NCI-H146 treated with DMSO at 0.1 percent for 48 hours (cell line): ENCODE measurements at regions not wholly inside any gene's neighbourhood (a gene's known extent, or its start where the extent isn't known, plus 50 kb on each side); places are given as distances from the start of the nearest gene placed in this dataset.

Experiments used
- DNase-seq: peaks from one replicate; lab custom pipeline; 2025; ENCODE audit not compliant: unreplicated experiment; lab: John Stamatoyannopoulos, UW

- peak; percentile 48 for DNase-seq
Observed at GRCh38 chr1:213374369-213374768, 323.3 kb downstream of the RPS6KC1 start.

GRCh38 chr1:213375002-213375401, 324.0 kb downstream of the RPS6KC1 start:
- no peak for DNase-seq

GRCh38 chr1:213376862-213377372, 325.9 kb downstream of the RPS6KC1 start:
- no peak for DNase-seq

- no peak for DNase-seq
Observed at GRCh38 chr1:213380865-213381264, 329.8 kb downstream of the RPS6KC1 start.

- peak; percentile 32 for DNase-seq
Observed at GRCh38 chr1:213381572-213382084, 330.6 kb downstream of the RPS6KC1 start.

- DNase-seq, result no peak
Observed at GRCh38 chr1:213383465-213383864, 332.4 kb downstream of the RPS6KC1 start.

GRCh38 chr1:213385201-213385600, 334.2 kb downstream of the RPS6KC1 start:
- no peak for DNase-seq

- DNase-seq, result no peak
Observed at GRCh38 chr1:213385806-213386324, 334.8 kb downstream of the RPS6KC1 start.

GRCh38 chr1:213387380-213388015, 336.5 kb downstream of the RPS6KC1 start:
- no peak for DNase-seq

GRCh38 chr1:213388199-213388598, 337.2 kb downstream of the RPS6KC1 start:
- DNase-seq, result no peak

GRCh38 chr1:213389061-213389581, 338.1 kb downstream of the RPS6KC1 start:
- no peak for DNase-seq

- no peak for DNase-seq
Observed at GRCh38 chr1:213391445-213391844, 340.4 kb downstream of the RPS6KC1 start.

GRCh38 chr1:213393860-213394259, 342.8 kb downstream of the RPS6KC1 start:
- no peak for DNase-seq

GRCh38 chr1:213394837-213395236, 343.8 kb downstream of the RPS6KC1 start:
- no peak for DNase-seq

- no peak for DNase-seq
Observed at GRCh38 chr1:213397638-213398037, 346.6 kb downstream of the RPS6KC1 start.

GRCh38 chr1:213399695-213400094, 348.7 kb downstream of the RPS6KC1 start:
- DNase-seq, result no peak

- DNase-seq, result no peak
Observed at GRCh38 chr1:213409208-213409631, 358.2 kb downstream of the RPS6KC1 start.

GRCh38 chr1:213409971-213410370, 358.9 kb downstream of the RPS6KC1 start:
- no peak for DNase-seq

- no peak for DNase-seq
Observed at GRCh38 chr1:213414346-213414745, 363.3 kb downstream of the RPS6KC1 start.

GRCh38 chr1:213414911-213415310, 363.9 kb downstream of the RPS6KC1 start:
- DNase-seq, result no peak

- DNase-seq, result no peak
Observed at GRCh38 chr1:213415691-213416380, 364.8 kb downstream of the RPS6KC1 start.
